Cardiac muscle cell (in vitro differentiated cells and primary cell): ENCODE measurements at regions not wholly inside any gene's neighbourhood (a gene's known extent, or its start where the extent isn't known, plus 50 kb on each side); places are given as distances from the start of the nearest gene placed in this dataset.
A peak's percentile ranks its signal among the peaks of the same experiment; 100 is the strongest.

Experiments used
- DNase-seq, 2 donors: peaks; one replicate each; pipeline versions ENCODE4 v3.0.0 to v3.0.0-alpha.2; 2010 to 2017; ENCODE audit warnings: low read depth in 1 of 2, low spot score in 1 of 2
- H3K27ac ChIP-seq: fragments of 200-600 bp; sonication (generic); 2 replicates; pipeline ENCODE4 v1.5.1; 2016
- H3K27me3 ChIP-seq: fragments of 200-600 bp; sonication (generic); 2 replicates; pipeline ENCODE4 v1.6.0; 2016; ENCODE audit warnings: control low read depth
- H3K36me3 ChIP-seq: fragments of 200-600 bp; sonication (generic); 2 replicates; pipeline ENCODE4 v1.5.1; 2016; ENCODE audit warnings: control low read depth
- H3K4me1 ChIP-seq: fragments of 200-600 bp; sonication (generic); 2 replicates; pipeline ENCODE4 v1.8.1; 2017; ENCODE audit warnings: low read depth, mild to moderate bottlenecking, mixed run types
- H3K4me3 ChIP-seq: fragments of 200-600 bp; sonication (generic); 2 replicates; pipeline ENCODE4 v1.5.1; 2016; ENCODE audit warnings: mild to moderate bottlenecking
- H3K9me3 ChIP-seq: fragments of 200-600 bp; sonication (generic); 2 replicates; pipeline ENCODE4 v1.5.1; 2017; ENCODE audit warnings: low read depth, mild to moderate bottlenecking, control low read depth
- CTCF ChIP-seq: IDR thresholded peaks from 2 replicates; pipeline ENCODE4 v1.5.1; 2012; ENCODE audit warnings: low read depth, mild to moderate bottlenecking, low read length

DNA sequence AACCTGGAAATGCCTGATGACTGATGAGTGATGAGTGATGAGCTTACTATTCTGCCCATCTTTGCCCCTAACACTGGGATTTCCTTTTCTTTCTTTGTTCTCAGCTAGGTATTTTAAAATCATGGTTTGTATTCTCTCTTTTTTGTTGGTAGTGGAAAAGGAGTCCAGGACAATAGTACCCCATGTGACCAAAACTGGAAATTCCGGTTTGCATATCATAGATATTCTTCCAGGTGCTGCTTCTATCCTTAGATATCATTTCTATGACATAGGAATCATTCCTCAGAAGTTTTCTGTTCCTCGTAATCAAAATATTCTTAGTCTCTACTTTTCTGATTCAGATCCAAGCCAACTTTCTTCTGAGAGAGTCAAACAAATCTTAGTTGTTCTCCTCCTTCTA lies 320.5 kb upstream of the TET2 start:
- H3K4me3 ChIP-seq, result no peak overlapping the region
- no peaks in the 10 kb centered on the region for H3K27me3 ChIP-seq
- no peaks in the 10 kb centered on the region for H3K9me3 ChIP-seq
- TF ChIP-seq CTCF, result no peak
- DNase-seq, result no peak
- no peaks in the 10 kb centered on the region for H3K36me3 ChIP-seq
- no peaks in the 10 kb centered on the region for H3K4me1 ChIP-seq
- H3K27ac ChIP-seq, result no peak overlapping the region

DNA sequence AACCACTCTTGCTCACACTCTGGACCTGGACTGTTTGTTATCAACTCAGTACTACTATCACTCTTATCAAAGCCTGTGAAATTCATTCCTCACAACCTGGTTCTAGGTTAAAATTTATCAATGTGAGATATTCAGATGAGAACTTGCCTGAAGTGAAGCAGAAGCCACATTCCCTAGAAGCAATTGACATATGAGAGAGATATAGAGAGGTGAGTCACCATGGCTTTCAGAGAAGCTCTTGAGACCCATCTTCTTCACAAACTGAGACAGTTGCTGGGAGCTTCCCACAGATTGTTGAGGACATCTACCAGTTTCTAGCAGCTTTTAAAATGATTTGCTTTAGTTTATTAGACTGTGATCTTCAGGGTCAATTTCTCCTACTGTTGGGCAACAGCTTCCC lies 316.9 kb upstream of the TET2 start:
- H3K4me1 ChIP-seq, result no peaks in the 10 kb centered on the region
- H3K27me3 ChIP-seq, result no peaks in the 10 kb centered on the region

DNA sequence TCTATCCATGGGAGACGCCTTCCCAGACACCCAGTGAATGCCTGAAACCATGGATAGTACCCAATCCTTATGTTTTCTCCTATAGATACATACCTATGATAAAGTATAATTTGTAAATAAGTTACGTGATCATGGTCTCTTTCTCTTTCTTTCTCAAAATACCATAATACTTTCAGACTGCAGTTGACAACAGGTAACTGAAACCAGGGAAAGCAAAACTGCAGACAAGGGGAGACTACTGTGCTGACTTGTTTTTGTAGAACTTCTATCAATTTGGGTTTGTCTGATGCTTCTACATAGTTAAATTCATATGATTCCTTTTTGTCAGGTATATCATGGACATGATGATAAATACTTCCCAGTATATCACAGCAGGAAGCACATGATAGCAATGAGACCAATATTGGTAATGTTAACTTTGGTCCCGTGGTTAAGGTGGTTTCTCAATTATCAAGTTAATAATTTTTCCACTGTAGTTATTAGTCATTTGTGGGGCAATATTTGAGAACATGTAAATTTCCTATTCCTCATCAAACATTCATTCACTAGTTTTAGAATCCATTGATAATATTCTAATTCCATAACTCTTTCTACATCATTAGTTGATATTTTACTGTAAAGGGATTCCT lies 298.0 kb upstream of the TET2 start:
- no peak for DNase-seq
- H3K27ac ChIP-seq, result no peak overlapping the region
- no peaks in the 10 kb centered on the region for H3K27me3 ChIP-seq
- H3K4me3 ChIP-seq, result no peak overlapping the region
- no peaks in the 10 kb centered on the region for H3K4me1 ChIP-seq
- no peaks in the 10 kb centered on the region for H3K9me3 ChIP-seq
- no peak for TF ChIP-seq CTCF
- H3K36me3 ChIP-seq, result no peaks in the 10 kb centered on the region

More for the DNA sequence above, 316.9 kb upstream of the TET2 start:
- Histone ChIP-seq H3K36me3 (no peaks in the 10 kb centered on the region), H3K27ac (no peak overlapping the region), H3K4me3 (no peak overlapping the region), H3K9me3 (no peaks in the 10 kb centered on the region)
- no peak for DNase-seq
- TF ChIP-seq CTCF, result no peak

GRCh38 chr4:104859601-104860237 lies 287.0 kb upstream of the TET2 start:
- Histone ChIP-seq H3K27ac (peak overlapping the region; percentile 4), H3K4me3 (no peak overlapping the region), H3K9me3 (no peaks in the 10 kb centered on the region), H3K27me3 (no peaks in the 10 kb centered on the region), H3K36me3 (no peaks in the 10 kb centered on the region), H3K4me1 (peaks cover 14% of the 10 kb centered on the region)
- DNase-seq, result peak in 1 of 2 donors; percentile 64
- TF ChIP-seq CTCF, result no peak

DNA sequence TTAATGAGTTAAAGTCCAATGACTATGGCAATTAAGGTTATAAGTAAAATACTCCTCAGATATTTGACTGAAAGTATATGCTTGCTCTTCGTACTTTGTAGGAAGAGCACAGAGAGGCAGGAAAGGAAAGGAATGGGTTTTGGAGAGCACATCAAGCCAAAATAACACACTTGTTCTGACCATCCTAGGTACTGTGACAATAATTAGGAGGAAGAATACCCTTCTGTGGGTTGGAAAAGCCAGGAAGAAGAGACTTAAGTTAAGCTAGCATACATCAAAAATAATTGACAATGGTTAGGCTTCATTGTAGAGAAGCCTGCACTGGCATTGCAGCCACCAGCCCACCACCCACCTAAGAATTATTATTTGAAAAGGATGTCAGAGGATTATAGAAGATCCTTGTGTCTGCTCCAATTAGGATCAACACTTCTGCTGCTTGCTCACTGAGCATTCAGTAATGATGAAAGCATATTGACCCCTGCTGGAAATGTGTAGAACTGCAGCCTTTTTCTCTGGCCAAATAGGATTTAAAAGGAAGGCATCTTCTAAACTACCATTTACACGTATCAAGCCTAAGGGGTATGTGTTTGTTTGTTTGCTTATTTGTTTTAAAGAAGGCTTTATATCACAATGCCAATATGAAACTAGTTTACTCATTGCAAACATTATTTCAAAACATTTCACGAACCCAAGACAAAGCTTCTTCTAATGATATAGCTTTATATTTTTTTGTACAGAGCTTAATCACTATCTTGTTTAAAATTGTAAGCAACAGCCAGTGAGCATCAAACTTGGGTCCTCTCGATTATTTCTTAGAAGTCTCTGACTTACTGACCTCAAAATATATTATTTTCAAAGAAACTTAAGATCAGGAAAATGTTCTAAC lies 286.2 kb upstream of the TET2 start:
- TF ChIP-seq CTCF, result peak; percentile 88
- DNase-seq, result peak; percentile 82 to 85
- H3K27me3 ChIP-seq, result no peaks in the 10 kb centered on the region
- peak overlapping the region; percentile 4 for H3K27ac ChIP-seq
- peaks cover 14% of the 10 kb centered on the region for H3K4me1 ChIP-seq
- H3K4me3 ChIP-seq, result no peak overlapping the region
- no peaks in the 10 kb centered on the region for H3K36me3 ChIP-seq
- H3K9me3 ChIP-seq, result no peaks in the 10 kb centered on the region
